GM21723 (cell line): ENCODE measurements at regions not wholly inside any gene's neighbourhood (a gene's known extent, or its start where the extent isn't known, plus 50 kb on each side); places are given as distances from the start of the nearest gene placed in this dataset.
"Not testable (repeated sequence)": the region's sequence is repeated elsewhere in the genome, so short reads cannot be mapped to it uniquely, and the experiment has no call there.

Experiments
- ATAC-seq: cut with Tn5 transposase; IDR thresholded peaks from one replicate; pipeline ENCODE4 v1.9.1; 2021; ENCODE audit warnings: mild to moderate bottlenecking, moderate library complexity; ENCODE audit not compliant: unreplicated experiment

DNA sequence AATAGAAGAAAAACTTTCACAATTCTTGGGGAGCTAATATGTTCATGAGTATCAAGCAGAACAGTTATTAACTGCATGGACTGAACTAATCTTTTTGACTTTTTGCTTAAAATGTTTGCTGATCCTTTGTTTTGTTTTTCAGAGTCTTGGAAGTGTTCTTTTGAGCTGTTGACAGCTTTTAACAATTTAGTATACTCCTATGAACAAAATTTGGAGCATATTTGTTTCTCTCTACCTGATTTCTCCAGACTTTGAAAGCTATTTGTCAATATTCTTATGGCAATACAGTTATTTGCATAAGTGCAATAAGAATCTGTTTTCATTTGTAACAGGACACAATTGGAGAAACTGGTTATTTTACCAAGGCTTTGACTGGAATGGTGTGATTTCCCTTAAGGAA lies 192.0 kb upstream of the ETV3 start:
- ATAC-seq, result not testable (repeated sequence)

DNA sequence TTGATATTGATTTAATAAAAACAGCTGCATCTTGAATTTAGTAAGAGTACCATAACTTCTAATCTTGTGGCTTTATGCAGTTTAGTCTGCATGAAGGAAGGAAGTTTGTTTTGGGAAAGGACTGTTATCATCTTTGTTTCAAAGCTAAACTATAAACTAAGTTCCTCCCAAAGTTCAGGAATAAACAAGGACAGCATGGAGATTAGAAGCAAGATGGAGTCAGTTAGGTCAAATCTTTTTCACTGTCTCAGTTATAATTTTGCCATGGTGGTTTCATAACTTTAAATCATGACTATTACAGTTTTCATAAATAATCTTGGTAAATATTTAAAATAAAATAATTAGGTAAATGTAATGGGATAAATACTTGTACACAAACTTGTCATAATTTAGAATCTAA lies 189.9 kb upstream of the ETV3 start:
- ATAC-seq, result not testable (repeated sequence)

DNA sequence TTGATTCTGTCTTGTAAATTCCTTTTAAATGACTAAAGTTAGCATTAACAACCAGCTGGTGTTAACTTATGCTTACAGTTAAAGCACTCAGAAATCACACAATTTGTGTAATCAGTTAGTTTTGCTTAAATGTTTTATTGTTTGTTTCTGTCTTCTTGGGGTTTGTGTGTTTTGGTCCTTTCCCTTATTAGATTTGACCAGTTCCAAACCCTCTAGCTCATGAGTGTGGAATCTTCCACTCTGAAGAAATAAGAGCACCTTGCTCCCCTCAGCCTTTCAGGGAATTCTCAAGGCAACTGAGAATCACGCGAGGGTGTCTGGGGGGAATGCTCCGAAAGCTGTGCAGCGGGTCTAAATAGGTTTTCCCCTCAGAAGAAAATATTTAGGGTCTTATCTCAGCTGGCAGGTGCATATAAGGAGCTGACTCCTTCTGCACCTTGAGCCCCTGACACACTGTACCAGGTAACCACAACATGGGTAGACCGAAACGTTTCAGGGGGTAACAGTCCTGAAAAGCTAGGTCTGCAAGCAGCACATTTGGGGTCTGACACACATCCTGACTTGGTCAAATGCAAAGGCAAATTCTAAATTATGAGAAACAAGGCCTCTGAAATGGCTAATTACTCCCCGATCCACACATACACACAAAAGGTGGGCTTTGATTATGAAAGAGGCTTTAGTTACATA lies 188.1 kb upstream of the ETV3 start:
- ATAC-seq, result no peak

DNA sequence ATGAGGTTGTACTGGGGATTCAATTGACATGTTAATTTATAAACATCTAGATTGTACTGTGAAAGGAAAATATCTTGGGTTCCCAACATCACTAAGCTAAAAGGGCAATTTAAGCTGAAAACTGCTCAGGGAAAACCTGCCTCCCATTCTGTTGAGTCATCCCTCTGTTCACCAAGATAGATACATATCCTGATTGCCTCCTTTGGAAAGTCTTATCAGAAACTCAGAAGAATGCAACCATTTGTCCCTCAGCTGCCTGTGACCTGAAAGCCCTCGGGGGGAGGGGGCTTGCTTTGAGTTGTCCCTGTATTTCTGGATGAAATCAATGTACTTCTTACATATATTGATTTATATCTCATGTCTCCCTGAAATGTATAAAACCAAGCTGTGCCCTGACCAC lies 187.0 kb upstream of the ETV3 start:
- no peak for ATAC-seq

DNA sequence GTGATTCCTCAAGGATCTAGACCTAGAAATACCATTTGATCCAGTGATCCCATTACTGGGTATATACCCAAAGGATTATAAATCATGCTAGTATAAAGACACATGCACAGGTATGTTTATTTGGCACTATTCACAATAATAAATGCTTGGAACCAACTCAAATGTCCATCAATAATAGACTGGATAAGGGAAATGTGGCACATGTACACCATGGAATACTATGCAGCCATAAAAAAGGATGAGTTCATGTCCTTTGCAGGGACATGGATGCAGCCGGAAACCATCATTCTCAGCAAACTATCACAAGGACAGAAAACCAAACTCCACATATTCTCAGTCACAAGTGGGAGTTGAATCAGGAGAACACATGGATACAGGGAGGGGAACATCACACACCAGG lies 183.8 kb upstream of the ETV3 start:
- not testable (repeated sequence) for ATAC-seq

DNA sequence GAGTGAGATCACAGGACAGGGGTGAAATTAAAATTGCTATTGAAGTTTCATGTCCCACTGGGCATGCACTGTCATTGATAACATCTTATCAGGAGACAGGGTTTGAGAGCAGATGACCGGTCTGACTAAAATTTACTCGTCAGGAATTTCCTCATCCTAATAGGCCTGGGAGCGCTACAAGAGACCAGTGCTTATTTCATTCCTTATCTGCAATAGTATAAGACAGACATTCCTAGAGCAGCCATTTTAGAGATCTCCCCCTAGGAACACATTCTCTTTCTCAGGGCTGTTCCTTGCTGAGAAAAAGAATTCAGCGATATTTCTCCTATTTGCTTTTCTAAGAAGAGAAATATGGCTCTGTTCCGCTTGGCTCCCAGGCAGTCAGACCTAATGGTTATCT lies 181.4 kb upstream of the ETV3 start:
- no peak for ATAC-seq

DNA sequence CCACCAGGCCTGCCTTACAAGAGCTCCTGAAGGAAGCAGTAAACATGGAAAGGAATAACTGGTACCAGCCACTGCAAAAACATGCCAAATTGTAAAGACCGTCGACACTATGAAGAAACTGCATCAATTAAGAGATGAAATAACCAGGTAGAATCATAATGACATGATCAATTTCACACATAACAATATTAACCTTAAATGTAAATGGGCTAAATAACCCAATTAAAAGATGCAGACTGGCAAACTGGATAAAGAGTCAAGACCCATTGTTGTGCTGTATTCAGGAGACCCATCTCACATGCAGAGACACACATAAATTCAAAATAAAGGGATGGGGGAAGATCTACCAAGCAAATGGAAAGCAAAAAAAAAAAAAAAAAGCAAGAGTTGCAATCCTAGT lies 179.0 kb upstream of the ETV3 start:
- ATAC-seq, result not testable (repeated sequence)

DNA sequence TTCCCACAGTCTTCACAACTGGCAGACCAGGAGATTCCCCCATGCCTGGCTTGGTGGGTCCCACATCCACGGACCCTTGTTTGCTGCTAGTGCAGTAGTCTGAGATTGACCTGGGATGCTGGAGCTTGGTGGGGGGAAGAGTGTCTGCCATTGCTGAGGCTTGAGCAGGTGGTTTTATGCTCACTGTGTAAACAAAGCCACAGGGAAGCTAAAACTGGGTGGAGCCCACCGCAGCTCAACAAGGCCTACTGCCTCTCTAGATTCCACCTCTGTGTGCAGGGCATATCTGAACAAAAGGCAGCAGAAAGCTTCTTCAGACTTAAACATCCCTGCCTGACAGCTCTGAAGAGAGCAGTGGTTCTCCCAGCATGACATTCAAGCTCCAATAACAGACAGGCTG lies 177.3 kb upstream of the ETV3 start:
- ATAC-seq, result no peak

DNA sequence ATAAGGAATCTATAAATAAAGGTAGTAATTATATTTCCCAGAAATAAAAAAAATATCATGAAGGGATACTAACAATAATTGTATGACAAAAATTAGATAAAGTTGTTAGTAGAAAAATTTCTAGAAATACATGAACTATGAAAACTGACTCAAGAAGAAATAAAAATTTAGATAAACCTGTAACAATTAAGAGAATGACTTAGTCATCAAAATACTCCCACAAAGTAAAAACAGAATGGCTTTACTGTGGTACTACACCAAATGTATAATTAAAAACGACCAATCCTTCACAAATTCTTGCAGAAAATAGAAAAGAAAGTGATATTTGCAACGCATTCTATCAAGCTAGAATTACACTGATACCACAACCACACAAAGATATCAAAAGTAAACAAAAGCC lies 176.2 kb upstream of the ETV3 start:
- ATAC-seq, result no peak

DNA sequence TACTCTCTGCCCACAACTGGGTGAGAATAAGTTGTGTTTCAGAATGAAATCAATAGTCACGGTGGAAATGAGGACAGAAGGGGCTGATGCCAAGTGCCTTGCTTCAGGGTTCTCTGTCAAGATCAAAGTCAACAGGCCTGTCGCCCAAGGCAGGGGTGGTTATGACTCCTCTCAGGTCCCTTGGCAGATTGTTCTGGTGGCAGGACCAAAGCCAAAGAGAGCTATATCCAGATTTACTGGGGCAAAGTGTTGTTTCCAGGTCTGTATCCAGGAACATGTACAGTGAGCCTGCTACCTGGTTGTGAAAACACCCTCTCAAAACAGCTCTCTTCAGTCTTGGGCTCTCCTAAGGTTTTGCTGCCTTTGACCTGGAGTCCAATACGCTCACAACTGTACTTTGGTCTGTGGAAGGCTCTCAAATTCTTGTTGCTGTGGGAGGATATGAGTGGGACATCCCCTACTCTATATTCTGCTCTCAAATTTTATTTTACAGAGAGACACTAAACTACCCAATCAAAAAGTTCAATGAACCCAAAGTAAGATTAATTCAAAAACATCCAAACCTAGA lies 175.1 kb upstream of the ETV3 start:
- no peak for ATAC-seq

DNA sequence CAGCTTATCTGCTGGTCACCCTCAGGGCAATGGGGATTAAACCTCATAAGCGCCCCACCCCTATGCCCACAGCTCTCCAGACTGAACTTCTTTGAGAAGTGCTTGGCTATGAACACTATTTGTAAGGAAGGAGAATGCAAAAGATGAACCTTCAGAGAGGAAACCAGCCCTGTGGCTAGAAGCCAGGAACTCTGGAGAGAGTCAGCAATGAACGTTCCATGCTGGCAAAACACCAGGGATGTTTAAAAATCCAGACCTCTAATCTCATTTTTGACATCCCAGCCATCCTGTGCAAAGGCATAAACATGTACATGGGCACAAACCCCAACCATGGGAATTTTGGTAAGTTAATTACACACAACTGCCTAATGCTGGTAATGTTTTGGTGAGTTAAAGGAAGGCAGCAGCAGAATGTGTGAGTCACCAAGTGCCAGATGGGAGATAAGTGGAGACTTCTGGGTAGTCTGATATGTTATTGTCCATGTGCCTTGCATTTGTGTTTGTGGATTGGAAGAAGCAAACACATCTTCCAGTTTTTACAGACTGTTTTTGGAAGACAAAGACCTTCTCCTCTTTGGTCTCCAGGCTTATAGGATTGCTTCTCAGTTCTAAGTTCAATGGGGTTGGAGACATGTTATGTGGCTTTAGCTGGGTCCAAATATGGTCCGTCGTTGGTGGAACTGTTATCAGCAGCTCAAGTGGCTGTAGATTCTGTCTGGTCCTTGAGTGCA lies 174.1 kb upstream of the ETV3 start:
- ATAC-seq, result no peak

DNA sequence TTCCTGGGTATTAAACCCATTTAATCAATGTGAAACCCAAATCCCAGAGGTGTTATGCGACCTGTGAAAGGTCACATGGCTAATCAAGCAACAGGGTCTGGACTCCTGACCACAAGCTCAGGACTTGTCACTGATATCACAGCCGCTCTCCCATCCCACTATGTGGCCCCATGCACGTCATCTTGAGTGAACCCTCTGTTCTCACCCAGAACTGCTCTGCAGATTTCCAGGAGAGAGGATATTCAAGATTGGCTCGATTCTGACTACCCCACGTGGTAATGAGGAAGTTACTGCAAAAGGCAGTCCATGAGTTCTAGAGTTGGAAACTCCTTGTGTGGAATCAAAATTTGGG lies 173.5 kb upstream of the ETV3 start:
- no peak for ATAC-seq

DNA sequence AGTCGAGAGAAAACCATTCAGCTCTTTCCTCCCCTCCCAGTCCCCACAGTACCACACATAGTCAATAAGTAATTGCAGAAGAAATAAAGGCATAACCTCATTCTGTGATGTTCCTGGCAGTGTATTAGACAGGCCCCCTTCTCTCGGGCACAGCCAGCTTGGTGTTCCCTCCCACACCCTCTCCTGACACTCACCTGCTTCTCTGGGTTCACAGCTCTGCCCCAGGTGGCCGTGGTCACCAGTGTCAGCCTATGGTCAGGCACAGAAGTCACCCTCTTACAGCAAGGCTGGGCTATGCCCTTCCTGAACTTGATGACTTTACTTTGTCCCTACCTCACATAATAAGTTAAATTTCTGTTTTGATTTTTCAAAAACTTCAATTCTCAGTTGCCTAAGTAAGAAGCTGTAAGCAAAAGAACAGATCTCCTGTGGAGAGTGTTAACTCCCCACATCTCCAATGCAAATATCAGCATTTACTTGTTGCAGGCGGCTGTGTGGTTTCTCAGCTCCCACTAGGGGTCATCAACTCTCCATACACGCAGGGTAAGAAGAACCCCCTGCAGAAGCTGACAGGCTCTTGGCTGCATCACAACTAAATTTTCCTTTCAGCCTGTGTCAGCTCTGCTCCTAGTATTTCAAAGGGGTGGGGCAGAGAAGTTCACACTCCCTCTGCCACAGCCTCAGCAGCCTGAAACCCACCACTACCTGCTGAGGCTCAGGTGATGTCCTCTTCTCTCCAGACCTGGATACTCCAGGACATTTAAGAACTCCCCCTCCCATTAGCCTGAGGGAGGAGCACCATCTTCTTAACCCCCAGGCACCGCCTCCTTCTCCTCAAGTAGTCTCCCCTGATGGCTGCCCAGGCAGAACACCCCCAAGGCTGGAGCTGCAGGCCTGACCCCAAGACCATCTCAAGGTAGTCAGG lies 172.9 kb upstream of the ETV3 start:
- ATAC-seq, result not testable (repeated sequence)

DNA sequence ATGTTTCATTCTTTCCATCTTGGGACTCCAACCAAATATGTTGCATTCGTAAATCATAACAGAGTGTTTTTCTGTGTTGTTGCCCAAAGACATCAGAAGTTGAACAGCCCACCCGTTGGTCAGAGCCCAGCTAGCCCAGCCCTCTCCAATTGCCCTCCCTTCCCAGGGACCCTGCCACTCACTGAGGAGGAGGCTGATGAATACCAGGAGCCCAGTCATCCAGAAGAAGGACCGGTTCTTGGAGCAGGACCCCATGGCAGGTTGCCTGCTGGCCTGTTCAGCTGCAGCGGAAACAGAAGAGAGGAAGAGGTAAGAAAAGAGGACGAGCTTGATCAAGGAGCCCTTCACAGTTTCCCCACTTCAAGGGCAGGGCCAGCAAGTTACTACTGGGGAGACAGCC lies 172.2 kb upstream of the ETV3 start:
- no peak for ATAC-seq

DNA sequence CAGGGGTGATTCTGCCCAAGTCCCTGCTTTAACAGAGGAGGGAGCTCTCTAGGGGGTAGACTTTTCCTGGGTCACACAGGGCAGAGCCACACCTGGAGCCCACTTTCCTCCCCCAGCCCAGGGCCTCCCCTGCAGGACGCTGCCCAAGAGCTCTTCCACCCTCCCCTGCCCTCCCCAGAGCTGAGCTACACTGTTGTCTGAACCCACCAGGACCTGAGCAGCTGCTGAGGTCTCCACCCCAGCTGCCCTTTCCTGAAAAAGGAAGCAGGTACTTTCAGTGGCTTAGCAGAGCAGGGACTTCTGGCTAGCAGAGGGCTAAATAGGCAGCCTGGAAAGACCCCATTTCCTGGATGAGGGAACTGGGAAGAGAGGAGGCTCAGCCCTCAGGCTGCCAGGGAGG lies 169.3 kb upstream of the ETV3 start:
- peak; percentile 70 for ATAC-seq

DNA sequence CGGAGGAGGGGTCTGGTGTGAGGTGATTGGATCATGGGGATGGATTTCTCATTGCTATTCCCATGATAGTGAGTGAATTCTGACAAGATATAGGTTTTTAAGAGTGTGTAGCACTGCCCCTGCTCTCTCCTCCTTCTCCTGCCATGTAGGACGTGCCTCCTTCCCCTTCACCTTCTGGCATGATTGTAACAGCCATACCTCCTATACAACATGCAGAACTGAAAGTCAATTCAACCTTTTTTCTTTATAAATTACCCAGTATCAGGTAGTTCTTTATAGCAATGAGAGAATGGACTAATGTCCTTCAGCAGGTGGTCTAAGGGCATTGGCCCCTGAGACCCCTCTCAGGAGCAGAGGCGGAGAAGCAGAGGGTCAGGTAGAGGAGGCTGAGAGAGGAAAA lies 168.7 kb upstream of the ETV3 start:
- ATAC-seq, result no peak

DNA sequence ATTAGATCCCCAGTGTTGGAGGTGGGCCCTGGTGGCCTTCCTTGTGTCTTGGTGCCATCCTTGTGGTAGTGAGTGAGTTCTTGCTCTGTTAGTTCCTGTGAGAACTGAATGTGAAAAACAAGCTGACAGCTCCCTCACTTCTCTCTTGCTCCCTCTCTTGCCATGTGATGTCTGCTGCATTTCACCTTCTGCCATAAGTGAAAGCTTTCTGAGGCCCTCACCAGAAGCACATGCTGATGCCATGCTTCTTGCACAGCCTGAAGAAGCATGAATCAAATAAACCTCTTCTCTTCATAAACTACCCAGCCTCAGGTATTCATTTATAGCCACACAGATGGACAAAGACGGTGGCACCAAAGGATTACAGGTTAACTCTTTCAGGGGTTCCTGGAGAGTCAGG lies 166.1 kb upstream of the ETV3 start:
- no peak for ATAC-seq

DNA sequence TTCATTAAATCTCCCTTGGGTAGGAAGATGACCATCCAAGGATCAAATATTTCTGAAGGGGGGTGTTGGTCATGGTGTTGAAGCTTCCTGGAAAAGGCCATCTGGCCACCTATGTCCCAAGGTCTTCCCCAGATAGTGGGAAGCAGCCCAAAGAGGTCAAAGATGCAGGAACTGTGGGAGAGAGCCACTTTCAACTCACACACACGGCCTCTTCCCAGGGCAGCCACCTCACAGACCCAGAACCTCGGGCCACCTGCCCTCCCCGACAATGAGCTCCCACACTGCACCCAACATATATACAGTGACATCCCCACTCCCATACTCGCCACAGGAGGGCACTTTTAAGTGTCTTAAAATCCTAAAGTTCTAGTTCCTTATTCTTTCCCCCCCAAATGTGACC lies 164.5 kb upstream of the ETV3 start:
- no peak for ATAC-seq

DNA sequence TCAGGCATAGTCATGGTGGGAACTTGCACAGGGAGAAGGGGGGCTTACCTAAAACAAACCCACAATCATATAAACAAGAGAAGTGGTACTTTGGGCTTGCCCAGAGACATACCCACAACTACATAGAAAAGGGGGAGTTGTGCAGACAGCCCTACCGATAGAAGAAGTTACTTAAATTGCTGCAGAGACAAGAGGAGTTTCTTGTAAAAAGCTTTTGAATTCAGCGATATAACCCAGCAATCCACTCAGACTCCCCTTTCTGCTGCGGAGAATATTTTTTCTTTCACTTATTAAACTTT lies 164.0 kb upstream of the ETV3 start:
- no peak for ATAC-seq

DNA sequence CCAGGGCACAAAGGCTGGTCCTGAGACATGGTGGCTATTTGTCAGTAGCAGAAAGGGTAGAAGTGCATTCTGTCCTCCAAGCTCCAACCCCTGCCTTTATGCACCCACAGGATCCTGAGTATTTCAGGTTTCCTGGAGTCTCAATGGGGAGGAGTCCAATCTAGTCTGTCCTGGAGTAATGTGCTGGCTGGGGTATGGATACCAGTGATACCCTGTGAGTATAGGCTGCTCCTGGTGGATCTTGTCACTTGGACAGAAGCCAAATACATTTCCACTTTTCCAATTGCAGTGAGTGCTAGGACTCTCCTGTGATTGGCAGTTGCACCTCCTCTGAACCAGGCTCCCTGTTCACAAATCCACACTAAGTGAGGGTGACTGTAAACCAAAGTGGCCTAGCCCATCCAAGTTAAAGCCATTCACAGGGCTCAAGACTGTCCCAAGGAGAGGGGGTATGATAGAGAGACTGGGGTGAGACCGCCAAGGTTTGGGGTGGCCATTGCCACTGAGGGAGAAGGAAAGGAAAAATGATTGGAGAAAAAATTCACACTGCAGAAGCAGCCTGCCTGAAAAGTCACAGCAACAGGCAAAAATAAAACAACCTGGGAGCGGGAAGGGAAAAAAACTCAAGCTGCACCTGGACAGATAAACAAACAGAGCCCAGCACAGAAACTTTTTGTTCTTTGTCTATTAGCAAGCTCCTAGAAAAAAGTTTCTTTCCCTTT lies 163.4 kb upstream of the ETV3 start:
- no peak for ATAC-seq
